Brain microvascular endothelial cell (primary cell): ENCODE measurements at regions not wholly inside any gene's neighbourhood (a gene's known extent, or its start where the extent isn't known, plus 50 kb on each side); places are given as distances from the start of the nearest gene placed in this dataset.

ENCODE experiments used
- DNase-seq: peaks from one replicate; pipeline ENCODE4 v3.0.0-alpha.2; 2020
- H3K27ac ChIP-seq: fragments of 250-450 bp; sonication (Bioruptor Pico); 2 replicates; pipeline ENCODE4 v1.5.1; 2020; ENCODE audit warnings: mild to moderate bottlenecking, moderate library complexity
- H3K27me3 ChIP-seq: fragments of 250-450 bp; sonication (Bioruptor Pico); replicated peaks from 2 replicates; pipeline ENCODE4 v1.5.1; 2020; ENCODE audit warnings: mild to moderate bottlenecking
- H3K36me3 ChIP-seq: fragments of 250-450 bp; sonication (Bioruptor Pico); replicated peaks from 2 replicates; pipeline ENCODE4 v1.5.1; 2020; ENCODE audit warnings: mild to moderate bottlenecking
- H3K4me3 ChIP-seq: 2 replicates; pipeline ENCODE4 v1.5.1; 2011; ENCODE audit warnings: low read depth, mild to moderate bottlenecking, control low read depth, low read length, moderate library complexity
- in situ Hi-C: cut with HindIII; loops from 2 replicates; pipeline ENCODE4 v1.10.0; 2017; ENCODE audit warnings: low sequenced_read_pairs, low pct_ligation_motif_present
- TF ChIP-seq, protein P1 (sequence below): IDR thresholded peaks from 2 replicates; pipeline ENCODE4 v1.5.1; 2011; ENCODE audit warnings: low read depth, mild to moderate bottlenecking, moderate library complexity, low read length, control low read depth, inconsistent platforms; ENCODE audit errors: missing control alignments

DNA sequence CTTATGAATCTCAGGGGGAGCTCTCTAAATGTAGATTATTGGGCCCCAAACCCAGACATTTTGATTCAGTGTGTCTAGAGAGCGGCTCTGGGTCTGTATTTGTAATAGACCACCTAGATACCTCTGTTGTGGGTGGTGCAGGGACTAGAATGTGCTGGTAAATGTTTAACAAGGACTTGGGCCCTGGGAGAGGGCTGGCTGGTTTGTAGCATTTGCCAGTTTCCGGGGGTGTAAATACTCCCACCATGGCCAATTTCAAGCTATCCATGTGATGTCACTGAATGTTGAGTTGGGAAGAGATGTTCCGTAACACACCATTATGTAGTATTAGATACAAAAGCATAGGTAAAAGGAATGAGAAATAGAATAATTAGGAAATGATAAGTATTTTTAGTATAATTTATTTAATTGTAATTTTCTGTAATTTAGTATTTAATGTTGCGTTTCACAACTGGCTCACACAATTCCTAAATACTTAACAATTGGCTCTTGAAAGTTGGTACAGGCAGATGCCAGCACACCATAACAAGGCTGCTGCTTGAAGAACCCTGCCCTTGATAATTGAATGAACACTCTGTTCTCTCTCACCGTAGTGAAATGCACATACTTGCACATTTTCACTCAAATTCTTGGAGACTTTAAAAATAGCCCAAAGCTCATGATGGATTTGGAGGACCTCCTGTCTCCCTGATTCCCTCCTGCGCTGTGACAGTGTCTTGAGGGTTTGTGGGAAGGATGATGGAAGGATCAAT, 359.2 kb upstream of the PROK2 start:
- Histone ChIP-seq H3K36me3 (no peaks in the 10 kb centered on the region), H3K27ac (no peak overlapping the region), H3K4me3 (no peak overlapping the region), H3K27me3 (no peaks in the 10 kb centered on the region)
- in situ Hi-C loops, result no loop called here
- DNase-seq, result no peak
- TF ChIP-seq, protein P1, sequence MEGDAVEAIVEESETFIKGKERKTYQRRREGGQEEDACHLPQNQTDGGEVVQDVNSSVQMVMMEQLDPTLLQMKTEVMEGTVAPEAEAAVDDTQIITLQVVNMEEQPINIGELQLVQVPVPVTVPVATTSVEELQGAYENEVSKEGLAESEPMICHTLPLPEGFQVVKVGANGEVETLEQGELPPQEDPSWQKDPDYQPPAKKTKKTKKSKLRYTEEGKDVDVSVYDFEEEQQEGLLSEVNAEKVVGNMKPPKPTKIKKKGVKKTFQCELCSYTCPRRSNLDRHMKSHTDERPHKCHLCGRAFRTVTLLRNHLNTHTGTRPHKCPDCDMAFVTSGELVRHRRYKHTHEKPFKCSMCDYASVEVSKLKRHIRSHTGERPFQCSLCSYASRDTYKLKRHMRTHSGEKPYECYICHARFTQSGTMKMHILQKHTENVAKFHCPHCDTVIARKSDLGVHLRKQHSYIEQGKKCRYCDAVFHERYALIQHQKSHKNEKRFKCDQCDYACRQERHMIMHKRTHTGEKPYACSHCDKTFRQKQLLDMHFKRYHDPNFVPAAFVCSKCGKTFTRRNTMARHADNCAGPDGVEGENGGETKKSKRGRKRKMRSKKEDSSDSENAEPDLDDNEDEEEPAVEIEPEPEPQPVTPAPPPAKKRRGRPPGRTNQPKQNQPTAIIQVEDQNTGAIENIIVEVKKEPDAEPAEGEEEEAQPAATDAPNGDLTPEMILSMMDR, result no peak

DNA sequence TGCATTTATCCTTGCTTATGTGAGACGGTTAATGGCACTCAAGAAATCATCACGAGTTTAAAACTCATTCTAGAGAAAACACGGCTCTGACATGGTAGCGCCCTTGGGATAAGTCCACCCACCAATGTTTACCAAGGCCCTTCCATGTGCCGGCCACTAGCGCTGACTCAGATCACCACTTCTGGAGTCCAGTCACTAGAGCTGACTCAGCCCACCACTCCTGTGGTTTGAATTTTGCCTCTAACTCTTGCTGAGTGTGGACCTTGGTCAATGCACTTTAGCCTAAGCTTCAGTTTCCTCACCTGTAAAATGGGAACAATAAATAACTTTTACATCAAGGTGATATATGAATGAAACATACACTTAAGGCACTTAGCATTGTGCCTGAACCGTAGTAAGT, 358.4 kb upstream of the PROK2 start:
- no peaks in the 10 kb centered on the region for H3K27me3 ChIP-seq
- no peaks in the 10 kb centered on the region for H3K36me3 ChIP-seq
- DNase-seq, result peak; percentile 77
- TF ChIP-seq, protein P1, result no peak
- H3K27ac ChIP-seq, result no peak overlapping the region
- H3K4me3 ChIP-seq, result no peak overlapping the region
- in situ Hi-C loops, result no loop called here

DNA sequence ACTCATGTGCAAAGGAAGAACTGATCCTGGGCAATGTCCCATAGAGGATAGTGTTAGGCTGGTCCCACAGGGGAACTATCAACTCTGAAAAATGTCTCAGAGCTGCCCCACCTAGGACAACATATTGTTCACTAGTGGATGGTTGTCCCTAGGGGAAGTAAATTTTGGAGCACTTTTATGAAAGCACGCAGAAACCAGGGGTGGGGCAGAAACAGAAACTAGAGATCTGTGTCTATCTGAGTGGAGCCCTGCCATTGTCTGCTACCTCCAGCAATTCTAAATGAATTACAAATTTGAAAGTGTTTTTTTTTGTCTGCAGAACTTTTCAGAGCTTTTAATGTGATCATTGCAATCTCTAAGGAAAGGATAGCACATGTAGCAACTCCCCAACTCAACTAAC, 357.1 kb upstream of the PROK2 start:
- TF ChIP-seq, protein P1, result no peak
- no peak for DNase-seq
- Histone ChIP-seq H3K27ac (no peak overlapping the region), H3K36me3 (no peaks in the 10 kb centered on the region), H3K4me3 (no peak overlapping the region), H3K27me3 (no peaks in the 10 kb centered on the region)
- in situ Hi-C loops, result no loop called here

DNA sequence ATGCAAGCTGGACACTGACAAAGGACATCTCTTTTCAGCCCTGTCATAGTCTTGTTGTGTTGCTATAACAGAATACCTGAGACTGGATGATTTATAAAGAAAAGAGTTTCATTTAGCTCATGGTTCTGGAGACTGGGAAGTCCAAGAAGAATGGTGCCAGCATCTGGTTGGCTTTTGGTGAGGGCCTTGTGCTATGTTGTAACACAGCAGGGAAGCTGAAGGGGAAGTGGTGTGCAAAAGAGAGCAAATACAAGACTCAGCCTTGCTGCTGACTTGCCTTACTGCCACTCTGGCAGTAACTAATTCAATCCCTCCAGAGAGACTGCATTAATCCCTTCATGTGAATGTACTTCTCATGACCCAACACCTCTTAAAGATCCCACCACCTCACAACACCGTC, 356.3 kb upstream of the PROK2 start:
- DNase-seq, result no peak
- TF ChIP-seq, protein P1, result no peak
- in situ Hi-C loops, result no loop called here
- H3K4me3 ChIP-seq, result no peak overlapping the region
- H3K36me3 ChIP-seq, result no peaks in the 10 kb centered on the region
- no peaks in the 10 kb centered on the region for H3K27me3 ChIP-seq
- H3K27ac ChIP-seq, result no peak overlapping the region

DNA sequence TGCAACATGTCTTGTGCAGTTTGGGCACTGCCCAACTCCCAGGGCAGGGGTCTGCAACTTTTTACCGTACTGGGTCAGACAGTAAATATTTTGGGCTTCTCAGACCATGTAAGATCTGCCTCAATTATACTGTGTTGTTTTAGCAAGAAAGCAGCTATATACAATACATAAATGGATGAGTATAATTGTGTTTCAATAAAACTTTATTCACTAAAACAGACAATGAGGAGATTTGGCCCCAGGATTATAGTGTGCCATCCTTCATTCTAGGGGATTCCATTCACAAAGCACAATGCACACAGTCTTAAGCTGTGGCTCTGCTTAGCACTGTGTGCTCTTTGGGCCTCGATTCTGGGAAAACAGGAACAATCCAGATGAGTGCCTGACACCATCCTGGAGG, 354.4 kb upstream of the PROK2 start:
- Histone ChIP-seq H3K27me3 (no peaks in the 10 kb centered on the region), H3K36me3 (no peaks in the 10 kb centered on the region), H3K27ac (no peak overlapping the region), H3K4me3 (no peak overlapping the region)
- TF ChIP-seq, protein P1, result no peak
- in situ Hi-C loops, result no loop called here
- no peak for DNase-seq
